Psoas muscle (tissue), 7 donors: ENCODE measurements at regions not wholly inside any gene's neighbourhood (a gene's known extent, or its start where the extent isn't known, plus 50 kb on each side); places are given as distances from the start of the nearest gene placed in this dataset.

Experiments used
- ATAC-seq, 4 donors: fragments of 200-7000 bp; cut with Tn5 transposase; one replicate each; pipeline ENCODE4 v1.9.1; 2020; ENCODE audit warnings: moderate library complexity in 3 of 4, mild to moderate bottlenecking in 2 of 4
- DNase-seq, 2 donors: peaks; one replicate each; pipeline ENCODE4 v3.0.0-alpha.2; 2020
- H3K27ac ChIP-seq: fragments of 200-600 bp; one replicate; pipeline ENCODE4 v1.8.0; 2022
- H3K27me3 ChIP-seq, 3 donors: fragments of 200-600 bp in 1 of 3; one replicate each; pipeline versions ENCODE4 v1.6.1 to v1.8.0; 2013 to 2022; ENCODE audit warnings: low read length in 2 of 3, mild to moderate bottlenecking in 2 of 3, moderate library complexity in 1 of 3; ENCODE audit not compliant: insufficient read depth in 3 of 3
- H3K36me3 ChIP-seq, 2 donors: fragments of 200-600 bp in 1 of 2; one replicate each; pipeline versions ENCODE4 v1.6.1 to v1.8.0; 2013 to 2022; ENCODE audit warnings: low read depth in 1 of 2, mild to moderate bottlenecking in 1 of 2, moderate library complexity in 1 of 2; ENCODE audit not compliant: insufficient read depth in 1 of 2
- H3K4me1 ChIP-seq: fragments of 200-600 bp; one replicate; pipeline ENCODE4 v1.8.0; 2022
- H3K4me3 ChIP-seq: fragments of 200-600 bp; one replicate; pipeline ENCODE4 v1.8.0; 2022; ENCODE audit warnings: mild to moderate bottlenecking
- H3K9me3 ChIP-seq: fragments of 200-600 bp; one replicate; pipeline ENCODE4 v1.8.0; 2022
- WGBS, 3 donors: extraction: QIAGEN DNeasy Blood & Tissue Kit; methylation state at CpG; one replicate each; pipeline versions ENCODE4 v1.1.6 to v1.1.7; 2013; 5-methylcytosine and 5-hydroxymethylcytosine counted together
- intact Hi-C, 2 donors: fragments of 100-400 bp; cut with DNase I; formaldehyde crosslinking; loops; one replicate each; pipeline versions ENCODE4 v1.11.0 to v1.14.2; 2022
- TF ChIP-seq, protein P1 (sequence below): fragments of 200-600 bp; IDR thresholded peaks from one replicate; pipeline ENCODE4 v1.8.0; 2022; ENCODE audit warnings: antibody characterized with exemption
- donor health status: healthy with polysubstance abuse.
- donor health status: DM: no; HTN: no; CAD: no; lungs with moderate emphysema.
- donor health status: Bipolar disorder and iron deficiency.
- donor health status: healthy.
- donor health status: DM: yes; HTN: yes; CAD: no.
- donor health status: DM: no; HTN: no; CAD: no.
- donor health status: DM: yes; HTN: yes; CAD: no.

DNA sequence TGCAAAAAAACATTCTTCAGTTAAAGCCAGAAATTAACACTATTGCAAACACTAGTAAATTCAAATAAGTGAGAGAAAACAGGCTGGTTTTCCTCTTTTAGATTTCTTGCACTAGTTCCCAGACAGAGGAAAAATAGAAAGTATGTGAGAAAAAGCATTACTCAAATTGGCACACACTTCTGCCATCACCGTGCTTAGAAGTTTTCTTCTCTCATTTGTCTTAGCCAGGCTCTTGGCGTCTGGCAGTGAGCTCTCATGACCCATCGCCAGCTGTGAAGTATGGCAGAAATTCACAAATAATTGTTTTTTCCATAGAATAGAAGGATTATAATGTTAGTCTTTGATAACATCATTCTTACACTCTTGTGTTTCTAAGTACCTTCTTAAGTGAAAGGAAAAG is 515.9 kb downstream of the GBE1 start:
- no peaks in the 10 kb centered on the region for H3K4me1 ChIP-seq
- no peaks in the 10 kb centered on the region for H3K9me3 ChIP-seq
- no peaks in the 10 kb centered on the region for H3K36me3 ChIP-seq
- ATAC-seq (no peak), DNase-seq (no peak)
- no peak overlapping the region for H3K27ac ChIP-seq
- TF ChIP-seq, protein P1, sequence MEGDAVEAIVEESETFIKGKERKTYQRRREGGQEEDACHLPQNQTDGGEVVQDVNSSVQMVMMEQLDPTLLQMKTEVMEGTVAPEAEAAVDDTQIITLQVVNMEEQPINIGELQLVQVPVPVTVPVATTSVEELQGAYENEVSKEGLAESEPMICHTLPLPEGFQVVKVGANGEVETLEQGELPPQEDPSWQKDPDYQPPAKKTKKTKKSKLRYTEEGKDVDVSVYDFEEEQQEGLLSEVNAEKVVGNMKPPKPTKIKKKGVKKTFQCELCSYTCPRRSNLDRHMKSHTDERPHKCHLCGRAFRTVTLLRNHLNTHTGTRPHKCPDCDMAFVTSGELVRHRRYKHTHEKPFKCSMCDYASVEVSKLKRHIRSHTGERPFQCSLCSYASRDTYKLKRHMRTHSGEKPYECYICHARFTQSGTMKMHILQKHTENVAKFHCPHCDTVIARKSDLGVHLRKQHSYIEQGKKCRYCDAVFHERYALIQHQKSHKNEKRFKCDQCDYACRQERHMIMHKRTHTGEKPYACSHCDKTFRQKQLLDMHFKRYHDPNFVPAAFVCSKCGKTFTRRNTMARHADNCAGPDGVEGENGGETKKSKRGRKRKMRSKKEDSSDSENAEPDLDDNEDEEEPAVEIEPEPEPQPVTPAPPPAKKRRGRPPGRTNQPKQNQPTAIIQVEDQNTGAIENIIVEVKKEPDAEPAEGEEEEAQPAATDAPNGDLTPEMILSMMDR = no peak
- WGBS, 3 donors = 23 to 33% (median 23%) methylated on average over 3 of the region's 3 CpGs
- H3K4me3 ChIP-seq = no peak overlapping the region
- intact Hi-C loops = no loop called here
- no peaks in the 10 kb centered on the region for H3K27me3 ChIP-seq

- no peak for ATAC-seq
- Histone ChIP-seq H3K36me3 (no peaks in the 10 kb centered on the region), H3K27me3 (no peaks in the 10 kb centered on the region), H3K9me3 (no peaks in the 10 kb centered on the region), H3K4me3 (no peak overlapping the region), H3K27ac (no peak overlapping the region), H3K4me1 (no peaks in the 10 kb centered on the region)
- TF ChIP-seq, protein P1 = no peak
- WGBS, 3 donors = 9 to 27% (median 26%) methylated on average over 2 of the region's 2 CpGs
- no peak for DNase-seq
- intact Hi-C loops = no loop called here
Measured at GRCh38 chr3:81245043-81245442, 516.4 kb downstream of the GBE1 start.

DNA sequence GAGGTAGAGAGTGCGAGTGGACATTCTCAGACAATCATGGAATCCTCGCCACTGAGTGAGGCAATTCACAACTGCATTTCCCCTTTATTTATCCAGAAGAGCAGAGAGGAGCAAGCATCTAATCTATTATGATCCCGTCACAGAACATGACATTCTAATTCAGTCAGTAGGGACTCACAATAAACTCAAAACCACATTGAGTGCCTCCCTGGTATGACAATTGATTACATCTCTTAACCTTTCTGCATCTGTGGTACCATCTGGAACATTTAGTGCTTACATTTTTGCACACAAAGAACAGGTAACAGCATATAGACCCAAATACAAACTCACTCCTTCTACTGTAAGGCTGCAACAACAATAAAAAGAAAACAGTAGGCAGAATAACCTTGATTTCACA is 517.2 kb downstream of the GBE1 start:
- no peaks in the 10 kb centered on the region for H3K4me1 ChIP-seq
- TF ChIP-seq, protein P1 = no peak
- H3K27me3 ChIP-seq = no peaks in the 10 kb centered on the region
- H3K36me3 ChIP-seq = no peaks in the 10 kb centered on the region
- 89 to 92% (median 89%) methylated on average over 3 of the region's 3 CpGs for WGBS, 3 donors
- no peaks in the 10 kb centered on the region for H3K9me3 ChIP-seq
- intact Hi-C loops = no loop called here
- H3K27ac ChIP-seq = no peak overlapping the region
- DNase-seq (no peak), ATAC-seq (no peak)
- no peak overlapping the region for H3K4me3 ChIP-seq

DNA sequence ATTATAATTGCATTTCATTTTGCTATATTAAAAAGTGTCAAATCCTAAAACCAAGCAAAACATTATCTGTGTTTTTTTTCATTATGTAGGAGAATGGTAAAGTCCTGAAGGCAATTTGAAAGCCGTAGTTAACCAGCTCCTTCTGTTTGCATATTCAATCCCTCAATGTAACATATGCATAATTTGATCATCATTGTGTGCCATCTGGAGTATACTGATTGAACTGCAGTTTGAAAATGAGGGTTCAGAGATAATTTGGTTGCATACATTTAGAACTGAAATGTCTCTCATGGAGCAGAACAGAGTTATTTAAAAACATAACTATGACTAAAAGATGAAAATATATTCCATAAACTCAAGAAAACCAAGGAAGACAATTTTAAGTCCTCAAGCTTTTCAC is 518.6 kb downstream of the GBE1 start:
- H3K4me1 ChIP-seq = no peaks in the 10 kb centered on the region
- 42 to 60% (median 57%) methylated on average over 1 of the region's 1 CpG for WGBS, 3 donors
- H3K27me3 ChIP-seq = peaks cover 0 to 2% (median 0%) of the 10 kb centered on the region in 3 donors
- no peak for ATAC-seq
- TF ChIP-seq, protein P1 = no peak
- H3K36me3 ChIP-seq = no peaks in the 10 kb centered on the region
- H3K9me3 ChIP-seq = no peaks in the 10 kb centered on the region
- no peak for DNase-seq
- no peak overlapping the region for H3K4me3 ChIP-seq
- no peak overlapping the region for H3K27ac ChIP-seq
- intact Hi-C loops = no loop called here

DNA sequence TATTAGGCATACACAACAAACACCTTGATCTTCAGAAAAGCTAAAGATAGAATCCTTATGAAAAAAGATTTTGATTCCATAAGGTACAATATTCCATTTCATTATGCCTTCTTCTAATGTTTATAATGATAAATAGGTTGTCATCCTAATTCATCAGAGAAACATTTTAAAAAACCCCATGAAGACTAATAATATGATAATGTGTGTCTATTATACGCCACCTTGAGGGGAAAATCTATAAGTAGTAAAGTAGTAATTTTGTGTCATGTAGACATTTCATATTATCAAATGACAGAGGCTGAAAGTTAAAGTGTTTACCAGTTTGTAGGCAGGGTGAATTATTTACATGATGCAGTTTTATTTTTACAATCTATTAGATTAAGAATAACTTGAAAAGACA is 524.3 kb downstream of the GBE1 start:
- 73 to 75% (median 74%) methylated on average over 1 of the region's 1 CpG for WGBS, 3 donors
- Histone ChIP-seq H3K27me3 (peaks cover 0 to 2% (median 0%) of the 10 kb centered on the region in 3 donors), H3K27ac (no peak overlapping the region), H3K9me3 (no peaks in the 10 kb centered on the region), H3K36me3 (no peaks in the 10 kb centered on the region), H3K4me1 (no peaks in the 10 kb centered on the region), H3K4me3 (no peak overlapping the region)
- intact Hi-C loops = no loop called here
- TF ChIP-seq, protein P1 = no peak
- ATAC-seq (no peak), DNase-seq (no peak)
